ENCODE measurements at regions not wholly inside any gene's neighbourhood (a gene's known extent, or its start where the extent isn't known, plus 50 kb on each side); places are given as distances from the start of the nearest gene placed in this dataset.

DNA sequence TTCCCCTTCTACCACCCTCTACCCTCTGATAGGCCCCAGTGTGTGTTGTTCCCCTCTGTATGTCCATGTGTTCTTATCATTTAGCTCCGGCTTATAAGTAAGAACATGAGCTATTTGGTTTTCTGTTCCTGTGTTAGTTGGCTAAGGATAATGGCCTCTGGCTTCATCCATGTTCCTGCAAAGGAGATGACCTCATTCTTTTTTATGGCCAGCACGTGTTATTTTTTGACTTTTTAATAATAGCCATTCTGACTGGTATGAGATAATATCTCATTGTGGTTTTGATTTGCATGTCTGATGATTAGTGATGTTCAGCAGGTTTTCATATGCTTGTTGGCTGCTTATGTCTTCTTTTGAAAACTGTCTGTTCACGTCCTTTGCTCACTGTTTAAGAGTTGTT, 63.1 kb upstream of the NPHP3 start:
- FAIRE-seq (no peak), DNase-seq (ENCODE audit: insufficient read length, low spot score) (no peak)
- TF ChIP-seq POLR2A (IDR thresholded peaks at IDR 0.05; ENCODE audit: low read depth, low read length), result no peak

- no peak for DNase-seq (ENCODE audit: insufficient read length, low spot score)
- FAIRE-seq, result no peak
- TF ChIP-seq POLR2A (IDR thresholded peaks at IDR 0.05; ENCODE audit: low read depth, low read length), result no peak
These were observed 62.4 kb upstream of the NPHP3 start for GRCh38 chr3:132784502-132785025.

DNA sequence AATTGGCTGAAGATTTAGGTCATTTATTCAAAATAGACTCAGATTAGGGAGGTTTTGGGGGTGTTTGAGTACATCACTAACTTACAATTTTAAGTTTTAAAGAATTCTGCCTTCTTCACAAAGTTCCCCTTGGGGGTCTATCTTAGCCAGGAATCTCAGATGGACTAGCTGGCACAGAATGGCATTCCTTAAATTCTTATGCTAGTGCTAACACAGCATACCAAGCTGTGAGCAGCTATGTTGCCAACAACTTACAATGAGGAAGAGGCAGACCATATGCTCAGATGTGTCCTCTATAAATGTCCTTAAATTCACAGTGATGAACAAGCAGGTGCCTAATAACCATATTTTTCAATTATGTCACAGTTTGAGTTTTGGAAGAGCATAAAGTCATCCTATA, 60.9 kb upstream of the NPHP3 start:
- FAIRE-seq, result peak; percentile 60
- TF ChIP-seq POLR2A (IDR thresholded peaks at IDR 0.05; ENCODE audit: low read depth, low read length), result no peak
- DNase-seq (ENCODE audit: insufficient read length, low spot score), result no peak

GRCh38 chr3:132781922-132782321, 59.7 kb upstream of the NPHP3 start:
- DNase-seq (ENCODE audit: insufficient read length, low spot score), result no peak
- no peak for TF ChIP-seq POLR2A (IDR thresholded peaks at IDR 0.05; ENCODE audit: low read depth, low read length)
- FAIRE-seq, result no peak

GRCh38 chr3:132777171-132777570, 55.0 kb upstream of the NPHP3 start:
- no peak for DNase-seq (ENCODE audit: insufficient read length, low spot score)
- no peak for FAIRE-seq
- no peak for TF ChIP-seq POLR2A (IDR thresholded peaks at IDR 0.05; ENCODE audit: low read depth, low read length)

DNA sequence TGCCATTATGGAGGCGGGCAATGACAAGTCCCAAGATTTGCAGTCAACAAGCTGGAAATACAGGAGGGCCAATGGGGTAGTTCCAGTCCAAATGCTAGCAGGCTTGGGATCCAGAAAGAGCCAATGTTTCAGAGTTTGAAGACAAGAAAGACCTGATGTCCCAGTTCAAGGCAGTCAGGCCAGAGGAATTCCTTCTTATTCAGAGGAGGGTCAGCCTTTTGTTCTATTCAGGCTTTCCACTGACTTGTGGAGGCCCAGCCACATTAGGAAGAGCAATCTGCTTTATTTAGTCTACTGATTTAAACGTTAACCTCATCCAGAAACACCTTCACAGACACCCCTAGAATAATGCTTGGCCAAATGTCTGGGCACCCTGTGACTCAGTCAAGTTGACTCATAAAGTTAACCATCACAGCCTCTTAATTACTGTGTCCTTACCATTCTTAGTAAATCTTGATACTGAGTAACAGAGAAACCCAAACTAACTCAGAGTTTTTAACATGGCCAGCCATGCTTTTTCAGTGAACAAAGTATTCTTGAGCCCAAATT, 50.9 kb upstream of the NPHP3 start:
- TF ChIP-seq POLR2A (IDR thresholded peaks at IDR 0.05; ENCODE audit: low read depth, low read length), result no peak
- FAIRE-seq, result no peak

DNA sequence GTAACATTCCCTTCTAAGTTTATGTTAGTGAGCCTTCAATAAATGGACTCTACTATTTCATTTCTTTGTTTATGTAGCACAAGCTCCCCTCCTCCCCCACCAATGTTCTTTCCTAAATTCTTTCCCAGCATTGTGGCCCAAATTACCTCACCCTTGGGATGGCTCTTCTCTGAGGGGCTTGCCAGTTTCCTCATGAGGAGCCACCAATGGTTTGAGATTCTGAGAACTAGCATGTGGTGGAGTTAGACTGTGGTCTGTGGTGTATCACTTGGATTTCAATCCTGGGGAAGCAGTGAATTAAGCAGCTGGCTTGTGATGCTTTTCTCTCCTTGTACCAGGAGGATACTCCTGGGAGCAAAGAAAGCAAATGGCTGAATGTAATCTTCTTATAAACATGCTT, 50.0 kb upstream of the NPHP3 start:
- FAIRE-seq, result no peak

More for the DNA sequence above, 50.9 kb upstream of the NPHP3 start:
- DNase-seq (ENCODE audit: insufficient read length, low spot score), result no peak

More for the DNA sequence above, 50.0 kb upstream of the NPHP3 start:
- TF ChIP-seq POLR2A (IDR thresholded peaks at IDR 0.05; ENCODE audit: low read depth, low read length), result no peak
- DNase-seq (ENCODE audit: insufficient read length, low spot score), result no peak

Measured in H54 (cell line).